H1 (cell line): ENCODE measurements at regions not wholly inside any gene's neighbourhood (a gene's known extent, or its start where the extent isn't known, plus 50 kb on each side); places are given as distances from the start of the nearest gene placed in this dataset.
A peak's percentile ranks its signal among the peaks of the same experiment; 100 is the strongest.

Source experiments
- ASH2L ChIP-seq: fragments of 200-600, 300-600 bp; sonication (generic); IDR thresholded peaks from one replicate; pipeline ENCODE4 v1.7.1; 2017; ENCODE audit warnings: low read length
- CEBPB ChIP-seq: IDR thresholded peaks from 2 replicates; pipeline ENCODE4 v1.6.1; 2012; ENCODE audit warnings: low read depth, low read length
- CREB1 ChIP-seq: IDR thresholded peaks from 2 replicates; pipeline ENCODE4 v1.6.1; 2012; ENCODE audit warnings: inconsistent platforms
- E2F6 ChIP-seq: IDR thresholded peaks from 2 replicates; pipeline ENCODE4 v1.6.1; 2012; ENCODE audit warnings: inconsistent platforms
- EP300 ChIP-seq, 2 experiments: IDR thresholded peaks; 1 replicate in 1 of 2; 2 replicates in 1 of 2; pipeline ENCODE4 v1.6.1; 2011 to 2012; ENCODE audit warnings: low read depth in 2 of 2, low read length in 2 of 2, mild to moderate bottlenecking in 2 of 2, borderline replicate concordance in 1 of 2, inconsistent platforms in 1 of 2, moderate library complexity in 1 of 2
- HDAC2 ChIP-seq, 2 experiments: fragments of 300-600 bp in 1 of 2; sonication (generic) in 1 of 2; IDR thresholded peaks; 2 replicates each; pipeline ENCODE4 v1.6.1; 2011 to 2012; ENCODE audit warnings: low read depth in 2 of 2, low read length in 2 of 2, mild to moderate bottlenecking in 2 of 2, moderate library complexity in 2 of 2, borderline replicate concordance in 1 of 2, inconsistent platforms in 1 of 2
- HDAC6 ChIP-seq: IDR thresholded peaks from one replicate; pipeline ENCODE4 v1.7.1; 2012; ENCODE audit warnings: low read depth, mild to moderate bottlenecking, inconsistent platforms, low read length, moderate library complexity
- JUN ChIP-seq: IDR thresholded peaks from 2 replicates; pipeline ENCODE4 v1.6.1; 2011; ENCODE audit warnings: low read depth, mild to moderate bottlenecking, improper control_type of control experiment, low read length
- KDM1A ChIP-seq: fragments of 200-600, 300-600 bp; sonication (generic); IDR thresholded peaks from 2 replicates; pipeline ENCODE4 v1.7.1; 2016; ENCODE audit warnings: mild to moderate bottlenecking, low read length, borderline replicate concordance
- MAX ChIP-seq: IDR thresholded peaks from 2 replicates; pipeline ENCODE4 v1.6.1; 2012; ENCODE audit warnings: inconsistent platforms
- RAD21 ChIP-seq, 2 experiments: IDR thresholded peaks in 1 of 2; conservative IDR thresholded peaks in 1 of 2; 2 replicates each; pipeline ENCODE4 v1.6.1; 2011; ENCODE audit warnings: low read depth in 2 of 2, low read length in 2 of 2, improper control_type of control experiment in 1 of 2, inconsistent platforms in 1 of 2, mild to moderate bottlenecking in 1 of 2, moderate library complexity in 1 of 2
- RFX5 ChIP-seq: IDR thresholded peaks from 2 replicates; pipeline ENCODE4 v1.6.1; 2011; ENCODE audit warnings: low read depth, low read length, improper control_type of control experiment, borderline replicate concordance
- RNF2 ChIP-seq: fragments of 200-900, 300-1000 bp; sonication (generic); IDR thresholded peaks from 2 replicates; pipeline ENCODE4 v1.7.1; 2016; ENCODE audit warnings: borderline replicate concordance, low read depth, mild to moderate bottlenecking, antibody characterized with exemption, low read length; ENCODE audit not compliant: poor library complexity, severe bottlenecking; ENCODE audit errors: missing control alignments
- SAP30 ChIP-seq: fragments of 300-600 bp; sonication (generic); IDR thresholded peaks from 2 replicates; pipeline ENCODE4 v1.7.1; 2012; ENCODE audit warnings: low read length, moderate library complexity, mild to moderate bottlenecking, inconsistent platforms; ENCODE audit not compliant: insufficient read depth, insufficient replicate concordance
- SIN3A ChIP-seq, 2 experiments: IDR thresholded peaks in 1 of 2; conservative IDR thresholded peaks in 1 of 2; 2 replicates each; pipeline ENCODE4 v1.6.1; 2011 to 2012; ENCODE audit warnings: low read length in 2 of 2, improper control_type of control experiment in 1 of 2, low read depth in 1 of 2, mild to moderate bottlenecking in 1 of 2
- SIX5 ChIP-seq: IDR thresholded peaks from 2 replicates; pipeline ENCODE4 v1.6.1; 2011; ENCODE audit warnings: mild to moderate bottlenecking, low read depth, low read length
- SP2 ChIP-seq: IDR thresholded peaks from 2 replicates; pipeline ENCODE4 v1.6.1; 2012; ENCODE audit warnings: mild to moderate bottlenecking, low read length, inconsistent platforms
- TBP ChIP-seq: IDR thresholded peaks from 2 replicates; pipeline ENCODE4 v1.6.1; 2011; ENCODE audit warnings: low read depth, low read length, improper control_type of control experiment
- TEAD4 ChIP-seq: IDR thresholded peaks from 2 replicates; pipeline ENCODE4 v1.6.1; 2012; ENCODE audit warnings: low read depth, low read length, inconsistent platforms, mixed read lengths
- USF2 ChIP-seq: IDR thresholded peaks from 2 replicates; pipeline ENCODE4 v1.6.1; 2011; ENCODE audit warnings: low read length, improper control_type of control experiment
- YY1 ChIP-seq: IDR thresholded peaks from 2 replicates; pipeline ENCODE4 v1.6.1; 2011; ENCODE audit warnings: low read depth, mild to moderate bottlenecking, low read length

- peak; percentile 41 to 45 for TF ChIP-seq RAD21 (IDR thresholded peaks at IDR 0.05 in 1 of 2, conservative IDR thresholded peaks at IDR 0.05 in 1 of 2; ENCODE audit: low read depth in 2 of 2, low read length in 2 of 2)
- TF ChIP-seq HDAC2 (IDR thresholded peaks at IDR 0.05; ENCODE audit: borderline replicate concordance in 1 of 2, low read depth in 2 of 2, low read length in 2 of 2) = no peak
- no peak for TF ChIP-seq ASH2L
- TF ChIP-seq EP300 (IDR thresholded peaks at IDR 0.05; ENCODE audit: borderline replicate concordance in 1 of 2, low read depth in 2 of 2, low read length in 2 of 2) = no peak
- no peak for TF ChIP-seq HDAC6
- no peak for TF ChIP-seq RFX5
- no peak for TF ChIP-seq SIX5
- TF ChIP-seq TBP = no peak
- peak; percentile 67; the same call in 1 of the 2 replicates for TF ChIP-seq E2F6
- peak; percentile 58 for TF ChIP-seq MAX
- TF ChIP-seq JUN = no peak
- TF ChIP-seq SIN3A (conservative IDR thresholded peaks at IDR 0.05 in 1 of 2, IDR thresholded peaks at IDR 0.05 in 1 of 2; ENCODE audit: low read depth in 1 of 2, low read length in 2 of 2) = no peak
- no peak for TF ChIP-seq TEAD4
- TF ChIP-seq RNF2 = no peak
- no peak for TF ChIP-seq USF2
- no peak for TF ChIP-seq CEBPB
- no peak for TF ChIP-seq CREB1
- TF ChIP-seq YY1 = peak; percentile 94
- TF ChIP-seq KDM1A = no peak
- no peak for TF ChIP-seq SAP30
- TF ChIP-seq SP2 = no peak
Measured at GRCh38 chr15:37764733-37765191, 169.7 kb upstream of the TMCO5A start (continued).
